ENCODE measurements at regions not wholly inside any gene's neighbourhood (a gene's known extent, or its start where the extent isn't known, plus 50 kb on each side); places are given as distances from the start of the nearest gene placed in this dataset.

GRCh38 chr5:20370061-20370460 is 382.1 kb upstream of the CDH18 start:
- ChIA-PET CTCF (no interaction called here), POLR2A (no interaction called here)
- no TSS peak for BruUV-seq (replicated peaks)
- no peaks in the 10 kb centered on the region for H3K27me3 ChIP-seq (ENCODE audit: control insufficient read depth, insufficient read depth, low read length)
- H3K4me3 ChIP-seq (ENCODE audit: low read depth in 2 of 2, low read length in 2 of 2): no peak overlapping the region
- no peak for ATAC-seq
- H3K4me1 ChIP-seq (ENCODE audit: control insufficient read depth, insufficient read depth, low read length): no peaks in the 10 kb centered on the region
- no peaks in the 10 kb centered on the region for H3K36me3 ChIP-seq (ENCODE audit: control insufficient read depth, insufficient read depth, low read length)
- TF ChIP-seq REST (IDR thresholded peaks at IDR 0.05; ENCODE audit: insufficient read depth in 1 of 2, low read depth in 2 of 2, low read length in 1 of 2) (no peak), POLR2AphosphoS5 (IDR thresholded peaks at IDR 0.05; ENCODE audit: low read depth, low read length) (no peak), CTCF (IDR thresholded peaks at IDR 0.05) (no peak)
- no peaks in the 10 kb centered on the region for H3K9me3 ChIP-seq (ENCODE audit: control insufficient read depth, insufficient read depth, low read depth, low read length)
- intact Hi-C loops (cut with micrococcal nuclease; ENCODE audit: unreplicated experiment): no loop called here
- no peak for DNase-seq (ENCODE audit: low read depth, low spot score)
- in situ Hi-C loops (cut with HindIII; ENCODE audit: low pct_unique_long_range_greater_than_20kb, low sequenced_read_pairs): no loop called here
- no peak overlapping the region for H3K27ac ChIP-seq (ENCODE audit: low read length)

GRCh38 chr5:20369518-20369885 is 381.5 kb upstream of the CDH18 start:
- BruUV-seq (replicated peaks): no TSS peak
- Histone ChIP-seq H3K4me3 (ENCODE audit: low read depth in 2 of 2, low read length in 2 of 2) (no peak overlapping the region), H3K27me3 (ENCODE audit: control insufficient read depth, insufficient read depth, low read length) (no peaks in the 10 kb centered on the region), H3K4me1 (ENCODE audit: control insufficient read depth, insufficient read depth, low read length) (no peaks in the 10 kb centered on the region), H3K36me3 (ENCODE audit: control insufficient read depth, insufficient read depth, low read length) (no peaks in the 10 kb centered on the region), H3K27ac (ENCODE audit: low read length) (no peak overlapping the region), H3K9me3 (ENCODE audit: control insufficient read depth, insufficient read depth, low read depth, low read length) (no peaks in the 10 kb centered on the region)
- DNase-seq (ENCODE audit: low read depth, low spot score) (no peak), ATAC-seq (no peak)
- in situ Hi-C loops (cut with HindIII; ENCODE audit: low pct_unique_long_range_greater_than_20kb, low sequenced_read_pairs) (no loop called here), intact Hi-C loops (cut with micrococcal nuclease; ENCODE audit: unreplicated experiment) (no loop called here)
- POLR2A ChIA-PET: no interaction called here
- no peak for TF ChIP-seq POLR2AphosphoS5 (IDR thresholded peaks at IDR 0.05; ENCODE audit: low read depth, low read length)
- no peak for TF ChIP-seq REST (IDR thresholded peaks at IDR 0.05; ENCODE audit: insufficient read depth in 1 of 2, low read depth in 2 of 2, low read length in 1 of 2)
- CTCF ChIA-PET: no interaction called here
